A673 (cell line): ENCODE measurements at regions not wholly inside any gene's neighbourhood (a gene's known extent, or its start where the extent isn't known, plus 50 kb on each side); places are given as distances from the start of the nearest gene placed in this dataset.

ENCODE experiments used
- EZH2 ChIP-seq: fragments of 200-600 bp; sonication (generic); IDR thresholded peaks from 2 replicates; pipeline ENCODE4 v1.6.1; 2017; ENCODE audit warnings: borderline replicate concordance, low read depth, mild to moderate bottlenecking, mixed read lengths, antibody characterized with exemption, low read length; ENCODE audit not compliant: poor library complexity, severe bottlenecking
- TF ChIP-seq, protein P1 (sequence below): fragments of 300-800, 200-600 bp; sonication (generic); conservative IDR thresholded peaks from 2 replicates; pipeline ENCODE4 v1.5.1; 2017; ENCODE audit warnings: low read depth, mild to moderate bottlenecking, antibody characterized with exemption, low read length, moderate library complexity, mixed read lengths

DNA sequence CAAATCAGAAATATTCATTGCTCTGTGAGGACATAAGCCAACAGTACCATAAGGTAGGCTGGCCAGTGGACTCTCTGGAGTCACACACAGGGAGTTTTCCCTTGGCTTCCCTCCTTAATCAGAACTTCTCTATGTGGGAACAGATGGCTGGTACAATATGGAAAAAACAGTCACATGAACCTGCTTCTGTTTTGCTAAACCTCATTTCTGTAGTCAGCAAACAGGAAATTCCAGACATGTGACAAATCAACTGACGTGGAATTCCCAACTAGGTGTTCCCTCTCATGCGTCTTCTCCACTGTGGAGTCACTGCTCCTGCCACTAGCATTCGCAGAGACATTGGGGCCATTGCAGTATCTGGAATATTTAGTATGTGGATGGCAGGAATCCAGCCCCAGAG is 617.6 kb downstream of the KIF4B start:
- TF ChIP-seq, protein P1, sequence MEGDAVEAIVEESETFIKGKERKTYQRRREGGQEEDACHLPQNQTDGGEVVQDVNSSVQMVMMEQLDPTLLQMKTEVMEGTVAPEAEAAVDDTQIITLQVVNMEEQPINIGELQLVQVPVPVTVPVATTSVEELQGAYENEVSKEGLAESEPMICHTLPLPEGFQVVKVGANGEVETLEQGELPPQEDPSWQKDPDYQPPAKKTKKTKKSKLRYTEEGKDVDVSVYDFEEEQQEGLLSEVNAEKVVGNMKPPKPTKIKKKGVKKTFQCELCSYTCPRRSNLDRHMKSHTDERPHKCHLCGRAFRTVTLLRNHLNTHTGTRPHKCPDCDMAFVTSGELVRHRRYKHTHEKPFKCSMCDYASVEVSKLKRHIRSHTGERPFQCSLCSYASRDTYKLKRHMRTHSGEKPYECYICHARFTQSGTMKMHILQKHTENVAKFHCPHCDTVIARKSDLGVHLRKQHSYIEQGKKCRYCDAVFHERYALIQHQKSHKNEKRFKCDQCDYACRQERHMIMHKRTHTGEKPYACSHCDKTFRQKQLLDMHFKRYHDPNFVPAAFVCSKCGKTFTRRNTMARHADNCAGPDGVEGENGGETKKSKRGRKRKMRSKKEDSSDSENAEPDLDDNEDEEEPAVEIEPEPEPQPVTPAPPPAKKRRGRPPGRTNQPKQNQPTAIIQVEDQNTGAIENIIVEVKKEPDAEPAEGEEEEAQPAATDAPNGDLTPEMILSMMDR = no peak
- no peak for TF ChIP-seq EZH2
